ENCODE measurements at regions not wholly inside any gene's neighbourhood (a gene's known extent, or its start where the extent isn't known, plus 50 kb on each side); places are given as distances from the start of the nearest gene placed in this dataset.

DNA sequence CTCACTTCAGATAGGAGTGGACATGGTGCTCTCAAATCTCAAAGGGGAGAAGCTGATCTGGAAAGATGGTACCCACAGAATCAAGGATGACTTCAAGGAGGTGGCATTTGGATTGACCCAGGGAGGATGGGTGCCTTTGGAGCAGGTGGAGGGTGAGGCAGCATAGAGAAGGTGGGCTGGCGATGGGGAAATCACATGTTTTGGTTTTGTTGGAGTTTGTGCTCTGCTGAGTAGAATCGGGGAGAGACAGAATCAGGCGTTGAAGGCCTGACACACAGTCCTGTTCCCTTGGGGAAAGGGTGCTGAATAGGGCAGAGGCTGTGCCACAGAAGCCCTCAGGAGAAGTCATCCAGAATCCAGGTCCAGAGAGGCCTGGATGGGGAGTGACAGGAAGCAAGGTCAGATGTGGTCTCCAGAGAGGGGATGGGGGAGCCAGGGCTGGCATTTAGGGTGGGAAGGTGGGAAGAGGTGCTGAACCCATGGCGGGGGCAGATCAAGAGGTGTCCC lies 291.1 kb downstream of the GLRX3 start:
- H3K4me3 Mint-ChIP-seq (ENCODE audit: unreplicated experiment): no peak overlapping the region
- ChIA-PET CTCF (no interaction called here), POLR2A (no interaction called here)
- TF ChIP-seq, protein P1, sequence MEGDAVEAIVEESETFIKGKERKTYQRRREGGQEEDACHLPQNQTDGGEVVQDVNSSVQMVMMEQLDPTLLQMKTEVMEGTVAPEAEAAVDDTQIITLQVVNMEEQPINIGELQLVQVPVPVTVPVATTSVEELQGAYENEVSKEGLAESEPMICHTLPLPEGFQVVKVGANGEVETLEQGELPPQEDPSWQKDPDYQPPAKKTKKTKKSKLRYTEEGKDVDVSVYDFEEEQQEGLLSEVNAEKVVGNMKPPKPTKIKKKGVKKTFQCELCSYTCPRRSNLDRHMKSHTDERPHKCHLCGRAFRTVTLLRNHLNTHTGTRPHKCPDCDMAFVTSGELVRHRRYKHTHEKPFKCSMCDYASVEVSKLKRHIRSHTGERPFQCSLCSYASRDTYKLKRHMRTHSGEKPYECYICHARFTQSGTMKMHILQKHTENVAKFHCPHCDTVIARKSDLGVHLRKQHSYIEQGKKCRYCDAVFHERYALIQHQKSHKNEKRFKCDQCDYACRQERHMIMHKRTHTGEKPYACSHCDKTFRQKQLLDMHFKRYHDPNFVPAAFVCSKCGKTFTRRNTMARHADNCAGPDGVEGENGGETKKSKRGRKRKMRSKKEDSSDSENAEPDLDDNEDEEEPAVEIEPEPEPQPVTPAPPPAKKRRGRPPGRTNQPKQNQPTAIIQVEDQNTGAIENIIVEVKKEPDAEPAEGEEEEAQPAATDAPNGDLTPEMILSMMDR (IDR thresholded peaks at IDR 0.05; ENCODE audit: unreplicated experiment): no peak
- no peaks in the 10 kb centered on the region for H3K36me3 Mint-ChIP-seq (ENCODE audit: insufficient read depth, unreplicated experiment)
- H3K27me3 Mint-ChIP-seq (ENCODE audit: insufficient read depth, unreplicated experiment): no peaks in the 10 kb centered on the region
- BruUV-seq (replicated peaks): no TSS peak
- peaks cover 26% of the 10 kb centered on the region for H3K9me3 Mint-ChIP-seq (ENCODE audit: unreplicated experiment)
- DNase-seq (ENCODE audit: unreplicated experiment): no peak
- H3K27ac Mint-ChIP-seq (ENCODE audit: low read depth, unreplicated experiment): no peak overlapping the region
- intact Hi-C loops (cut with micrococcal nuclease): no loop called here
- H3K4me1 Mint-ChIP-seq (ENCODE audit: insufficient read depth, unreplicated experiment): no peaks in the 10 kb centered on the region

DNA sequence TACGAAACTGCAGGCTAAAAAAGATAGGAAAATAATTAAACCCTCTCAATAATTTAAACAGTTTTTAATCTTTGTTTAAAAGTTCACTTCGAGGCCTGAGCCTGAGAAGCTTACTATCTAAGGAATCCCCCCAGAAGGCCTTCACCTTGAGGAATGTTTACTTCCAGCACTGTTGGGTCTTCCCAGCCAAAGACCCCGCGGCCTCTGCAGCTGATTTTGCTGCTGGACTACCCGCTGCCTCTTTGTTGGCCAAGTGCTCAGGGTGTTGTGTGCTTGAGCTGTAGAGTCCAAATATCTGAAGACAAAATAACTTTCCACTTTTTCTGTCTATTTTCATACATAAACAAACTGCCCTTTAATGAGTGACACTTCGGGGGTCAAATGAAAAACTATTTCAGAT lies 292.7 kb downstream of the GLRX3 start:
- no peak overlapping the region for H3K27ac Mint-ChIP-seq (ENCODE audit: low read depth, unreplicated experiment)
- H3K4me3 Mint-ChIP-seq (ENCODE audit: unreplicated experiment): no peak overlapping the region
- intact Hi-C loops (cut with micrococcal nuclease): no loop called here
- ChIA-PET CTCF (interaction anchor here (0.6 kb wide), 1 partner anchor 151 kb away, joined by 3 read pairs; no protein-coding TSS in a partner anchor), POLR2A (no interaction called here)
- no peak for DNase-seq (ENCODE audit: unreplicated experiment)
- TF ChIP-seq, protein P1 (IDR thresholded peaks at IDR 0.05; ENCODE audit: unreplicated experiment): no peak
- H3K36me3 Mint-ChIP-seq (ENCODE audit: insufficient read depth, unreplicated experiment): no peaks in the 10 kb centered on the region
- no peaks in the 10 kb centered on the region for H3K27me3 Mint-ChIP-seq (ENCODE audit: insufficient read depth, unreplicated experiment)
- H3K4me1 Mint-ChIP-seq (ENCODE audit: insufficient read depth, unreplicated experiment): no peaks in the 10 kb centered on the region
- BruUV-seq (replicated peaks): no TSS peak
- H3K9me3 Mint-ChIP-seq (ENCODE audit: unreplicated experiment): peaks cover 9% of the 10 kb centered on the region

DNA sequence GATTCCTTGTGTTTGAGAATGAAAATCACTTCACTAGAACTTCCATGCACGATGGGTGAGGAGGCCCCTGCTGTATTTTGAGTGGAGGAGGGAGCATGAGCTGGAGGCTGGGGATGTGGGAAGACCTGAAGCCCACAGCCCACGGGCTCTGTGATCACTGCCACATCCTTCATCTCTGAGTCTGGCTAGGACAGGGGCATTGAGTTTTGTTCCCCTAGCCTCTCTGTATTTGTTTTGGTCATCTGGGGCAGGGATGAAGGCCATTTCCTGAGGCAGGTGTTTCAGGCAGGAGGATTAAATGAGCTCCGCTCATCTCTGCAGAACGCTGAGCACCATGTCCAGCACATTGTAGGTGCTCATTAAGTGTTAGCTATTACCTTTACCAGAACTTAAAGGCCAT lies 293.6 kb downstream of the GLRX3 start:
- BruUV-seq (replicated peaks): no TSS peak
- DNase-seq (ENCODE audit: unreplicated experiment): no peak
- ChIA-PET POLR2A (no interaction called here), CTCF (interaction anchor here (0.7 kb wide), 1 partner anchor 1301 kb away, joined by 3 read pairs; no protein-coding TSS in a partner anchor)
- Mint-ChIP-seq H3K4me3 (ENCODE audit: unreplicated experiment) (no peak overlapping the region), H3K4me1 (ENCODE audit: insufficient read depth, unreplicated experiment) (no peaks in the 10 kb centered on the region), H3K9me3 (ENCODE audit: unreplicated experiment) (peaks cover 9% of the 10 kb centered on the region), H3K27me3 (ENCODE audit: insufficient read depth, unreplicated experiment) (no peaks in the 10 kb centered on the region), H3K36me3 (ENCODE audit: insufficient read depth, unreplicated experiment) (no peaks in the 10 kb centered on the region), H3K27ac (ENCODE audit: low read depth, unreplicated experiment) (no peak overlapping the region)
- intact Hi-C loops (cut with micrococcal nuclease): no loop called here
- TF ChIP-seq, protein P1 (IDR thresholded peaks at IDR 0.05; ENCODE audit: unreplicated experiment): no peak

DNA sequence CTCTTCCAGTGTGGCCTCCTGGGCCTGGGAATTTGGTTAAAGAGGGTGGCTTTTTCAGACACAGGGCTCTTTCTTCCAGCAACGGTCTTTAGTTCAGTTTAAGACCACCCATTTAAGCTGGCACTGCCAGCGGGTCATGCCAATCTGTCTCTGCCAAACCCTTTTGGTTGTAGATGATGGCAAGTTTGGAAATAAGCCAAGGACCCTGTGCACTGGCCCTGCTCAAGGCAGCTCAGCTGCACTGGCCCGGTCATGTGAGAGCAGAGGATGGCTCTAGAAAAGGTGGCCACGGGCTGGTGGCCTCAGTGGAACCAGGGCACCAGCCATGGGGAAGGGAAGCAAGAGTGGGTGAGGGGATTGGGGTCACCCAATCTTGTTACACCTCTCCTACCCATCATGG lies 294.1 kb downstream of the GLRX3 start:
- TF ChIP-seq, protein P1 (IDR thresholded peaks at IDR 0.05; ENCODE audit: unreplicated experiment): no peak
- H3K27me3 Mint-ChIP-seq (ENCODE audit: insufficient read depth, unreplicated experiment): no peaks in the 10 kb centered on the region
- H3K9me3 Mint-ChIP-seq (ENCODE audit: unreplicated experiment): peaks cover 9% of the 10 kb centered on the region
- no peaks in the 10 kb centered on the region for H3K4me1 Mint-ChIP-seq (ENCODE audit: insufficient read depth, unreplicated experiment)
- no peak for DNase-seq (ENCODE audit: unreplicated experiment)
- POLR2A ChIA-PET: no interaction called here
- H3K4me3 Mint-ChIP-seq (ENCODE audit: unreplicated experiment): no peak overlapping the region
- H3K27ac Mint-ChIP-seq (ENCODE audit: low read depth, unreplicated experiment): no peak overlapping the region
- CTCF ChIA-PET: interaction anchor here (0.7 to 0.9 kb wide), 2 partner anchors 39 to 1301 kb away, joined by 3 to 4 read pairs; no protein-coding TSS in a partner anchor
- no peaks in the 10 kb centered on the region for H3K36me3 Mint-ChIP-seq (ENCODE audit: insufficient read depth, unreplicated experiment)
- intact Hi-C loops (cut with micrococcal nuclease): no loop called here
- no TSS peak for BruUV-seq (replicated peaks)

Measured in MCF 10A (cell line).